T-helper 17 cell (primary cell): ENCODE measurements at regions not wholly inside any gene's neighbourhood (a gene's known extent, or its start where the extent isn't known, plus 50 kb on each side); places are given as distances from the start of the nearest gene placed in this dataset.
"Not testable (repeated sequence)": the region's sequence is repeated elsewhere in the genome, so short reads cannot be mapped to it uniquely, and the experiment has no call there.

Experiments
- ATAC-seq: fragments of 150-1000 bp; cut with Tn5 transposase; 2 replicates; pipeline ENCODE4 v1.10.0; 2021; ENCODE audit warnings: mild to moderate bottlenecking, moderate library complexity
- DNase-seq, 3 donors: peaks; one replicate each; pipeline versions ENCODE4 v3.0.0 to v3.0.0-alpha.2; 2020 to 2021
- H3K9me3 ChIP-seq: one replicate; pipeline ENCODE4 v1.7.0; 2013; ENCODE audit warnings: low read length, mild to moderate bottlenecking; ENCODE audit not compliant: control insufficient read depth, poor library complexity, severe bottlenecking
- H3K27ac Mint-ChIP-seq: one replicate; pipeline ENCODE4 v1.8.0; 2022; ENCODE audit warnings: mild to moderate bottlenecking, moderate library complexity, mixed read lengths
- H3K27me3 Mint-ChIP-seq: one replicate; pipeline ENCODE4 v1.8.0; 2022; ENCODE audit warnings: mixed read lengths
- H3K36me3 Mint-ChIP-seq: one replicate; pipeline ENCODE4 v1.8.0; 2022; ENCODE audit warnings: low read depth, mixed read lengths
- H3K4me1 Mint-ChIP-seq: one replicate; pipeline ENCODE4 v1.8.0; 2022; ENCODE audit warnings: mild to moderate bottlenecking, mixed read lengths
- H3K4me3 Mint-ChIP-seq: one replicate; pipeline ENCODE4 v1.8.0; 2022; ENCODE audit warnings: mild to moderate bottlenecking, moderate library complexity, mixed read lengths

DNA sequence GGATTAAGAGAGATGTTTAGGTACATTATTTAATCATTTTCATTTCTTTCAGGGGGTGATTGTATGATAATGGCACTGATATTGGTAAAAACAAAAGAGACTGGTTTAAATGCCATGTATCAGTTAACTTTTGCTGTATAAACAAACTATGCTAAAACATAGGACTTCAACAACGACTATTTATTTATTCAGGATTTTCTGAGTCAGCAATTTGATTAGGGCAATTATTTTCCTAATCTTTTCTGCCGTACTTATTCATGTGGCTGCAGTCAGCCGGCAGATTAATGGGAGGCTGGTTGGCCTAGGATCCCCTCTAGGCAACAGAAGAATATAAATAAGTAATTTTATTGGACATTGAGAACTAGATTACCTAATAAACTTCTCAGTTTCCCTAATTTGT, 661.7 kb upstream of the RAG2 start:
- no peaks in the 10 kb centered on the region for H3K9me3 ChIP-seq
- H3K27me3 Mint-ChIP-seq, result no peaks in the 10 kb centered on the region
- H3K4me3 Mint-ChIP-seq, result no peak overlapping the region
- no peak for ATAC-seq
- H3K4me1 Mint-ChIP-seq, result no peaks in the 10 kb centered on the region
- no peak for DNase-seq
- H3K36me3 Mint-ChIP-seq, result no peaks in the 10 kb centered on the region
- no peak overlapping the region for H3K27ac Mint-ChIP-seq

DNA sequence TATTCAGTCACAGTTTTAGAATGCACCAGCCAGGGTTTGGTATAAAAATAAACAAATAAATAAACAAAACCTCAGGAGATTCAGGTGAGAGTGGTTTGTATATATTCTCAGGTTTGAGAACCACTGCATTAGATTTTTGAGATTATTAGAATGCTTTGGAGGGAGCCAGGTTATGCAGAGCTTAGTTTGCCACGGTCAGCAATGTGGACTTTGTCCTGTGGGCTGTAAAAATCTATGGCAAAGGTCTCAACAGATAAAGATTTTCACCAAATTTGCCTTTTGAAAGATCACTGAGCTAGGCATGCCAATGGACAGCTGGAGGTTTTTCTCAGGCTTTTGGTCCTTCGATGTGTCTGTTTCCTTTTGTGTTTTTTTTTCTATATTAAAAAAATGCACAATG, 650.1 kb upstream of the RAG2 start:
- H3K9me3 ChIP-seq, result no peaks in the 10 kb centered on the region
- Mint-ChIP-seq H3K4me1 (no peaks in the 10 kb centered on the region), H3K4me3 (no peak overlapping the region), H3K27me3 (no peaks in the 10 kb centered on the region), H3K36me3 (no peaks in the 10 kb centered on the region), H3K27ac (no peak overlapping the region)
- no peak for DNase-seq
- no peak for ATAC-seq

DNA sequence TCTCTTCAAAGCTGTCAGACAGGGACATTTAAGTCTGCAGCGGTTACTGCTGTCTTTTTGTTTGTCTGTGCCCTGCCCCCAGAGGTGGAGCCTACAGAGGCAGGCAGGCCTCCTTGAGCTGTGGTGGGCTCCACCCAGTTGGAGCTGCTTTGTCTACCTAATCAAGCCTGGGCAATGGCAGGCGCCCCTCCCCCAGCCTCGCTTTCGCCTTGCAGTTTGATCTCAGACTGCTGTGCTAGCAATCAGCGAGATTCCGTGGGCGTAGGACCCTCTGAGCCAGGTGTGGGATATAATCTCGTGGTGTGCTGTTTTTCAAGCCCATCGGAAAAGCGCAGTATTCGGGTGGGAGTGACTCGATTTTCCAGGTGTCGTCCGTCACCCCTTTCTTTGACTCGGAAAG, 648.1 kb upstream of the RAG2 start:
- H3K4me1 Mint-ChIP-seq, DNase-seq, ATAC-seq, H3K27me3 Mint-ChIP-seq, H3K27ac Mint-ChIP-seq, H3K4me3 Mint-ChIP-seq, H3K9me3 ChIP-seq, H3K36me3 Mint-ChIP-seq: not testable (repeated sequence)

DNA sequence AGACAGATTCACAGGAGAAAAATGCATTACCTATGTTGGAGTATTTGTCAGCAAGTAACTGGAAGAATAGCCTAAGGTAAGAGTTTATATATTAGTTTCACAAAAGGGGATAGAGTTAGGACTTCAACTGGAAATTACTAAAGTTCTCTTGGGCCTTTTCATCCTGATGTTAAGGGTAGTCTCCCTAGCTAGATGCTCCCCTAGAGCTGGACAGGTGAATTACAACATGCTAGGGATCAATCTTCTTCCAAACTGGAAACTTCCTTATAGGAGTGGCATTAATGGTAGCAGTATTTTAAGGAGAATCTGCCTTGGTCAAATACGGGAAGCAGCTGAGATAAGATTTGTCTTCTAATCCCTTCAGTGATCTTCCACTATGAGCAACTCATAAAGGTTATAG, 632.8 kb upstream of the RAG2 start:
- H3K36me3 Mint-ChIP-seq, result no peaks in the 10 kb centered on the region
- DNase-seq (no peak), ATAC-seq (no peak)
- H3K4me1 Mint-ChIP-seq, result no peaks in the 10 kb centered on the region
- H3K9me3 ChIP-seq, result no peaks in the 10 kb centered on the region
- no peaks in the 10 kb centered on the region for H3K27me3 Mint-ChIP-seq
- H3K27ac Mint-ChIP-seq, result no peak overlapping the region
- H3K4me3 Mint-ChIP-seq, result no peak overlapping the region

DNA sequence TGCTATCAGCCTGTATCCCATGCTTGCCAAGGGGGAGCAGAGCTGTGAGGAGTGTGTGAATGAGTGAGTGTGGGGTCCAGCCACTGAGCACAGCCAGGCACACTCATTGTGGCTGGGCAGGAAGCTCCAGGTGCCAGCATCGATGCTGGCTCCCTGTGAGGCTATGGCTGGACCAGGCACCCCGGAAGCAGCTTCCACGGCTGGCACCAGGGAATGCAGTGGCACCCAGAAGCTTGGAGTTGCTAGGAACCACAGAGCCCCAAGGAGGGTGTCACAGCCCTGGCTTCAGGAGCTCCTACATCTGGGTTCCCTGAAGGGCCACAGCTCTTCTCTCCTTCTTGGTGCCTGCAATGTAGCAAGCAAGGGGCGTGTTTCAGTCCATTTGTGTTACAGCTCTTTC, 625.9 kb upstream of the RAG2 start:
- no peaks in the 10 kb centered on the region for H3K9me3 ChIP-seq
- no peak for ATAC-seq
- H3K27me3 Mint-ChIP-seq, result no peaks in the 10 kb centered on the region
- H3K27ac Mint-ChIP-seq, result no peak overlapping the region
- H3K4me1 Mint-ChIP-seq, result no peaks in the 10 kb centered on the region
- DNase-seq, result no peak
- no peaks in the 10 kb centered on the region for H3K36me3 Mint-ChIP-seq
- no peak overlapping the region for H3K4me3 Mint-ChIP-seq

DNA sequence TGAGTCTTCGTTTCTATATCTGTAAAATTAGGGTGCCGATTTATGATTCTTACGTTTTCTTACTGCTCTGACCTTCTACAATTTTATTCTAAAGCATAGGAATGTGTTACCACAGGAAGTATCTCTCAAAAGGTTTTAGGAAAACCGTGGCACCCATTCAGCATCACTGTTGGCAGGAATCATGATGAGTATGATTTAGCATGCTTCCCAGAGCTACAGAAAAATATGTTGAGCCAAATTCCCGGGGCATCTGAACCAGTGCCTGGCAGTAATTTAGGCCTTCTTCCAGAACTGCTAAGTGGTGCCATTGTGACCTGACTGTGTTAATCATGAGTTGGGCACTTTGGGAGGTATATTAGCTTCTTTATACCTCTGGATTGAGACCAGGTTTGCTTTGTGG, 605.0 kb upstream of the RAG2 start:
- Mint-ChIP-seq H3K27me3 (no peaks in the 10 kb centered on the region), H3K27ac (no peak overlapping the region), H3K4me1 (no peaks in the 10 kb centered on the region), H3K4me3 (no peak overlapping the region), H3K36me3 (no peaks in the 10 kb centered on the region)
- no peak for DNase-seq
- no peak for ATAC-seq
- peaks cover 3% of the 10 kb centered on the region for H3K9me3 ChIP-seq

DNA sequence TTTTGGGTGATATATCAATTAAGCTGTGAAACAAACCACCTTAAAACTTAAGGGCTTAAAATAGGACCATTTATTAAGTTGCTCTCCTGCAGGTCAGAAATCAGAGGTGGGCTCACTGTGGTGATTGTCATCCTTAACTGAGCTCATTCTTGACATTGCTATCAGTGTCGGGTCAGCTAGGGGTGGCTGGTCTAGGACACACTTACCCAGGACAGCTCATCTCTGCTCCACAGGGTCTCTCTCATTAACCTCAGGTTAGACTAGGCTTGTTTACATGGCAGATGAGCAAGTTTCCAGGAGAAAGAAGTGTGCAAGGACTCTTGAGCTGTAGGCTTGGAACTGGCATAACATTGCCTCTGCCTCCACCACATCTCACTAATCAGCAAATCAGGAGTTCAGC, 601.0 kb upstream of the RAG2 start:
- Mint-ChIP-seq H3K4me3 (no peak overlapping the region), H3K27ac (no peak overlapping the region), H3K27me3 (no peaks in the 10 kb centered on the region), H3K36me3 (no peaks in the 10 kb centered on the region), H3K4me1 (no peaks in the 10 kb centered on the region)
- ATAC-seq (no peak), DNase-seq (no peak)
- peaks cover 3% of the 10 kb centered on the region for H3K9me3 ChIP-seq

DNA sequence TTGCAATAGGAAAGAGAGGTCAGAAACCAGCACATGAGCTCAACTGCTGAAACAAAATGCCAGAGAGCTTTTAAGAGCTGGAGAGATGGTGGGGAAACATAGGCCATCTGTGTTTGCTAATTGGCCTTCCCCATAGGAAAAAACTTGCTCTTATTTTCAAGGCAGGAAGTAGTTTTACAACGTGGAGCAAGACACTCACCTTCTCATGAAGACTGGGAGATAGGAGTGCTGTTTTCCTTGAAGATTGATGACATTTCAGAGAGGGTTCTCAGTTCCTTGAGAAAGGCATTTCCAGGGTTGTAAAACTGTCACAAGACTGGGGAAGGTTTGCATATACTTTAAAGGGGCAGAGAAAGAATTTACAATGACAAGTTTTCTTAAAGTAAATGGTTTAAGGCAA, 586.3 kb upstream of the RAG2 start:
- Mint-ChIP-seq H3K36me3 (no peaks in the 10 kb centered on the region), H3K4me3 (no peak overlapping the region), H3K27ac (no peak overlapping the region), H3K4me1 (no peaks in the 10 kb centered on the region), H3K27me3 (no peaks in the 10 kb centered on the region)
- DNase-seq (no peak), ATAC-seq (no peak)
- H3K9me3 ChIP-seq, result no peaks in the 10 kb centered on the region

DNA sequence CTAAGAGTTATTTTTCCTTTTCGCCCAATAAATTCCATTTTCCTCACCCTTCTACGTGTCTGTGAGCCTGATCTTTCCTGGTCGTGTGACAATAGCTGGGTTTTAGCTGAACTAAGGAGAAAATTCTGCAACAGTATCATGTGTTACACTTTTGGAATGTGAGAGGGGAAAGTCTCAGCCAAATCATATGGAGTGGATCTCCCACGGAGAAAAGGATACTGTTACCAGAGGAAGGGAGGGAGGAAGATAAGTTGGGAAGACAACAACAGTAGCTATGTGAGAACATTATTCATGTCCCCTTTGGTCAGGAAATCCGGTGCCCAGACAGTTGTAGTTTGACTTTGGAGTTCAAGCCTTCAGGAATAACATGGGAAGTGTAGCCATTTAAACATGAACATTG, 584.0 kb upstream of the RAG2 start:
- Mint-ChIP-seq H3K27ac (no peak overlapping the region), H3K4me1 (no peaks in the 10 kb centered on the region), H3K36me3 (no peaks in the 10 kb centered on the region), H3K27me3 (no peaks in the 10 kb centered on the region), H3K4me3 (no peak overlapping the region)
- H3K9me3 ChIP-seq, result no peaks in the 10 kb centered on the region
- no peak for ATAC-seq
- no peak for DNase-seq

DNA sequence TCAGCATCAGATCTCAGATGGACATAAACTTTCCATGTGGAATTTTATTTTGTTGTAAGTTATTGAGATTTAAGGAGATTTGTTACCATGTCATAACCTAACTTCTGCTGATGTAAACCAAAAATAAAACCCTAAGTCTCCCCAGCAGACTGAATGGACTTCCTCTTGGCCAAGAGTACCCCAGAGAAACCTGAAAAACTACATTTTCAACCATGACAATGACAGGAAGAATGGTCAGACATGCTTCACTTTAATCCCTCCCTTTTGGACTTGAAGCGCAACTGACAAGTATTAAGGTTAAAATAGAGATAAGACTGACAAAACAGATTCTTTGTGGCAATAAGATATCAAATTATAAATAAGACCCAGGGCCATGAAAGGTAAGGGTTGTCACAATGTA, 579.7 kb upstream of the RAG2 start:
- DNase-seq (no peak), ATAC-seq (no peak)
- H3K27ac Mint-ChIP-seq, result no peak overlapping the region
- H3K4me1 Mint-ChIP-seq, result no peaks in the 10 kb centered on the region
- no peaks in the 10 kb centered on the region for H3K36me3 Mint-ChIP-seq
- H3K9me3 ChIP-seq, result no peaks in the 10 kb centered on the region
- H3K4me3 Mint-ChIP-seq, result no peak overlapping the region
- no peaks in the 10 kb centered on the region for H3K27me3 Mint-ChIP-seq

DNA sequence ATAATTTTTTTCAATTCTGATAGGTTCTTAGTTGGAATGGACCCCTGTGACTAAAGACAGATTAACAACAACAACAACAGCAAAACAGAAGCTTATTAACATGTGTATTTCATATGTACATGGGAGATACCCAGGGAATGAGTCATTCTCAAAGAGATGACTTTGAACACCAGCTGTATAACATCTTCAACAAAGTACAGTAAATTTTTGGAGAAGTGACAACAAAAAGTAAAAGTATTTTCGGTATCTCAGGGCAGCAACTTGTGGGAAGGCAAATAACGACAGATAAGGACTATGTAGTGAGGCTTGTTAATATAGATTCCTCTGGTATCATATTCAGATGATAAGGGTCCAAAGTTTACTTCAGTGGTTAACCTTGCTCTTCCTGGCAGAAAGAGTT, 573.4 kb upstream of the RAG2 start:
- Mint-ChIP-seq H3K27me3 (no peaks in the 10 kb centered on the region), H3K4me3 (no peak overlapping the region), H3K27ac (no peak overlapping the region), H3K36me3 (no peaks in the 10 kb centered on the region), H3K4me1 (no peaks in the 10 kb centered on the region)
- H3K9me3 ChIP-seq, result no peaks in the 10 kb centered on the region
- DNase-seq, result no peak
- ATAC-seq, result no peak

DNA sequence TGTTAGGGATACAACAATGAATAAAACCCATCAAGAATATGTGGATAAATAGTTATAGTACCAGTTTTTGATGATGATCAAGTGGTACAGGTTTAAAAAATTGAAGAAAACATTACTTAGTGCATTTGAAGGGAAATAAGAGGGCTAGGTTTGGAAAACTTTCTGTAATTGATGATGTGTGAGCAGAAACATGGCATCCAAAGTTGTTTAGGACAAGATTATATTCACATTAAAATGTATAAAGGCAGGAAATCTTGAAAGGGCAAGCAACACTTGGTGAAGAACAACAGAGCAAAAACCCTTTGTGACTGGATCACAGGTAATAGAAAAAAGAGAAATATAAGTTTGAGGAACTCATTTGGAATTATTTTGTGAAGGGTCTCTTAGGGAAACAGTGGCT, 572.3 kb upstream of the RAG2 start:
- no peak for ATAC-seq
- H3K27me3 Mint-ChIP-seq, result no peaks in the 10 kb centered on the region
- H3K36me3 Mint-ChIP-seq, result no peaks in the 10 kb centered on the region
- H3K9me3 ChIP-seq, result no peaks in the 10 kb centered on the region
- no peak overlapping the region for H3K27ac Mint-ChIP-seq
- H3K4me3 Mint-ChIP-seq, result no peak overlapping the region
- DNase-seq, result no peak
- no peaks in the 10 kb centered on the region for H3K4me1 Mint-ChIP-seq

DNA sequence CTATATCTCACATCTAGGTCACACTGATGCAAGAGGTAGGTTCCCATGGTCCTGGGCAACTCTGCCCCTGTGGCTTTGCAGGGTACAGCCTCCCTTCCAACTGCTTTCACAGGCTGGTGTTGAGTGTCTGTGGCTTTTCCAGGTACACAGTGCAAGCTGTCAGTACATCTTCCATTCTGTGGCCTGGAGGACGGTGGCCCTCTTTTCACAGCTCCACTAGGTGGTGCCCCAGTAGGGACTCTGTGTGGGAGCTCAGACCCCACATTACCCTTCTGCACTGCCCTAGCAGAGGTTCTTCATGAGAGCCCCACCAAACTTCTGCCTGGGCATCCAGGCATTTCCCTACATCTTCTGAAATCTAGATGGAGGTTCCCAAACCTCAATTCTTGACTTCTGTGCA, 547.4 kb upstream of the RAG2 start:
- DNase-seq, H3K4me3 Mint-ChIP-seq, H3K4me1 Mint-ChIP-seq, H3K27ac Mint-ChIP-seq, H3K27me3 Mint-ChIP-seq, ATAC-seq, H3K9me3 ChIP-seq, H3K36me3 Mint-ChIP-seq: not testable (repeated sequence)

DNA sequence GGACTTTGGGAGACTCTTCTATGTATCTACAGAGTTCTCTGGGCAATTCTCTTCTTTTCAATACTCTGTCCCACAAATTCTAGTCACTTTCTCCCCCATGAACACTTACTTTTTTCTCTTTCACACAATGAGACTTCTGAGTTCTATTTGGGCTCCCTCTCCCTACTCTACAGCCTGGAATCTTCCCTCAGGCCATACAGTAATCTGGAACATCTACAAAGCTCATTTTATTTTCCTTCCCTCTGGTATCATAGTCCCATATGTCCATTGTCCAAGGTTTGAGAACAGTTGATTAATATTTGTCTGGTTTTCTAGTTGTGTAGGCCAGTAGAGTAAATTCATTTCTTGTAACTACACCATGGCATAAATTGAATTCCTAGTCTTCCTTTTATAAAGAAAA, 544.6 kb upstream of the RAG2 start:
- no peaks in the 10 kb centered on the region for H3K36me3 Mint-ChIP-seq
- DNase-seq (no peak), ATAC-seq (no peak)
- no peaks in the 10 kb centered on the region for H3K27me3 Mint-ChIP-seq
- no peaks in the 10 kb centered on the region for H3K9me3 ChIP-seq
- H3K4me1 Mint-ChIP-seq, result no peaks in the 10 kb centered on the region
- H3K27ac Mint-ChIP-seq, result no peak overlapping the region
- H3K4me3 Mint-ChIP-seq, result no peak overlapping the region

DNA sequence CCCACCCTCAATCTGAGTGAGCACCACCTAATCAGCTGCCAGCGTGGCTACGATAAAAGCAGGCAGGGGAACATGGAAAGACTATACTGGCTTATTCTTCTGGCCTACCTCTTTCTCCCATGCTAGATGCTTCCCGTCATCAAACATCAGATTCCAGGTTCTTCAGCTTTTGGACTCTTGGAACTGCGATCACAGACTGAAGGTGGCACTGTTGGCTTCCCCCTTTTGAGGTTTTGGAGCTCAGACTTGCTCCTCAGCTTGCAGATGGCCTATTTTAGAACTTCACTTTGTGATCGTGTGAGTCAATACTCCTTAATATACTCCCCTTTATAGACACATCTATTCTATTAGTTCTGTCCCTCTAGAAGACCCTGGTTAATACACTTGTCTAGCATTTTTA, 543.7 kb upstream of the RAG2 start:
- H3K9me3 ChIP-seq, result no peaks in the 10 kb centered on the region
- DNase-seq (no peak), ATAC-seq (no peak)
- H3K4me3 Mint-ChIP-seq, result no peak overlapping the region
- H3K27ac Mint-ChIP-seq, result no peak overlapping the region
- H3K27me3 Mint-ChIP-seq, result no peaks in the 10 kb centered on the region
- H3K36me3 Mint-ChIP-seq, result no peaks in the 10 kb centered on the region
- no peaks in the 10 kb centered on the region for H3K4me1 Mint-ChIP-seq
